ENCODE measurements at regions not wholly inside any gene's neighbourhood (a gene's known extent, or its start where the extent isn't known, plus 50 kb on each side); places are given as distances from the start of the nearest gene placed in this dataset.

GRCh38 chr7:156140447-156140846, 328.2 kb upstream of the SHH start:
- H3K27ac ChIP-seq (ENCODE audit: low read depth in 1 of 2, low read length in 2 of 2), result no peak overlapping the region
- H3K4me1 ChIP-seq (ENCODE audit: control insufficient read depth in 4 of 4, insufficient read depth in 4 of 4, low read length in 3 of 4), result no peaks in the 10 kb centered on the region
- DNase-seq (ENCODE audit: low spot score), result no peak
- 73% methylated on average over 7 of the region's 7 CpGs for WGBS
- TF ChIP-seq RXRA (IDR thresholded peaks at IDR 0.05), result no peak
- TF ChIP-seq NR2F2 (IDR thresholded peaks at IDR 0.05), result no peak
- TF ChIP-seq, protein P1, sequence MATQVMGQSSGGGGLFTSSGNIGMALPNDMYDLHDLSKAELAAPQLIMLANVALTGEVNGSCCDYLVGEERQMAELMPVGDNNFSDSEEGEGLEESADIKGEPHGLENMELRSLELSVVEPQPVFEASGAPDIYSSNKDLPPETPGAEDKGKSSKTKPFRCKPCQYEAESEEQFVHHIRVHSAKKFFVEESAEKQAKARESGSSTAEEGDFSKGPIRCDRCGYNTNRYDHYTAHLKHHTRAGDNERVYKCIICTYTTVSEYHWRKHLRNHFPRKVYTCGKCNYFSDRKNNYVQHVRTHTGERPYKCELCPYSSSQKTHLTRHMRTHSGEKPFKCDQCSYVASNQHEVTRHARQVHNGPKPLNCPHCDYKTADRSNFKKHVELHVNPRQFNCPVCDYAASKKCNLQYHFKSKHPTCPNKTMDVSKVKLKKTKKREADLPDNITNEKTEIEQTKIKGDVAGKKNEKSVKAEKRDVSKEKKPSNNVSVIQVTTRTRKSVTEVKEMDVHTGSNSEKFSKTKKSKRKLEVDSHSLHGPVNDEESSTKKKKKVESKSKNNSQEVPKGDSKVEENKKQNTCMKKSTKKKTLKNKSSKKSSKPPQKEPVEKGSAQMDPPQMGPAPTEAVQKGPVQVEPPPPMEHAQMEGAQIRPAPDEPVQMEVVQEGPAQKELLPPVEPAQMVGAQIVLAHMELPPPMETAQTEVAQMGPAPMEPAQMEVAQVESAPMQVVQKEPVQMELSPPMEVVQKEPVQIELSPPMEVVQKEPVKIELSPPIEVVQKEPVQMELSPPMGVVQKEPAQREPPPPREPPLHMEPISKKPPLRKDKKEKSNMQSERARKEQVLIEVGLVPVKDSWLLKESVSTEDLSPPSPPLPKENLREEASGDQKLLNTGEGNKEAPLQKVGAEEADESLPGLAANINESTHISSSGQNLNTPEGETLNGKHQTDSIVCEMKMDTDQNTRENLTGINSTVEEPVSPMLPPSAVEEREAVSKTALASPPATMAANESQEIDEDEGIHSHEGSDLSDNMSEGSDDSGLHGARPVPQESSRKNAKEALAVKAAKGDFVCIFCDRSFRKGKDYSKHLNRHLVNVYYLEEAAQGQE (IDR thresholded peaks at IDR 0.05), result no peak
- TF ChIP-seq TAF1 (conservative IDR thresholded peaks at IDR 0.05), result no peak
- no peak for TF ChIP-seq JUND (IDR thresholded peaks at IDR 0.05)
- TF ChIP-seq, protein P2, sequence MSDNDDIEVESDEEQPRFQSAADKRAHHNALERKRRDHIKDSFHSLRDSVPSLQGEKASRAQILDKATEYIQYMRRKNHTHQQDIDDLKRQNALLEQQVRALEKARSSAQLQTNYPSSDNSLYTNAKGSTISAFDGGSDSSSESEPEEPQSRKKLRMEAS (IDR thresholded peaks at IDR 0.05), result no peak
- TF ChIP-seq, protein P3, sequence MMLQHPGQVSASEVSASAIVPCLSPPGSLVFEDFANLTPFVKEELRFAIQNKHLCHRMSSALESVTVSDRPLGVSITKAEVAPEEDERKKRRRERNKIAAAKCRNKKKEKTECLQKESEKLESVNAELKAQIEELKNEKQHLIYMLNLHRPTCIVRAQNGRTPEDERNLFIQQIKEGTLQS (IDR thresholded peaks at IDR 0.05), result no peak
- no peak for TF ChIP-seq FOXA1 (IDR thresholded peaks at IDR 0.05)
- TF ChIP-seq YY1 (IDR thresholded peaks at IDR 0.05), result no peak
- TF ChIP-seq SP1 (IDR thresholded peaks at IDR 0.05), result no peak
- no peak for TF ChIP-seq ZBTB33 (IDR thresholded peaks at IDR 0.05)
- TF ChIP-seq FOXA2 (IDR thresholded peaks at IDR 0.05), result no peak
- no peaks in the 10 kb centered on the region for H3K27me3 ChIP-seq (ENCODE audit: control insufficient read depth in 4 of 4, insufficient read depth in 4 of 4, low read length in 3 of 4)
- H3K9me3 ChIP-seq (ENCODE audit: control insufficient read depth in 4 of 4, low read length in 3 of 4), result no peaks in the 10 kb centered on the region
- no peak overlapping the region for H3K9ac ChIP-seq (ENCODE audit: low read depth in 1 of 2, low read length in 2 of 2)
- H3K36me3 ChIP-seq (ENCODE audit: control insufficient read depth in 4 of 4, insufficient read depth in 3 of 4, low read depth in 1 of 4, low read length in 3 of 4), result no peaks in the 10 kb centered on the region
- no peak overlapping the region for H3K4me3 ChIP-seq (ENCODE audit: low read depth in 1 of 3, low read length in 3 of 3)

DNA sequence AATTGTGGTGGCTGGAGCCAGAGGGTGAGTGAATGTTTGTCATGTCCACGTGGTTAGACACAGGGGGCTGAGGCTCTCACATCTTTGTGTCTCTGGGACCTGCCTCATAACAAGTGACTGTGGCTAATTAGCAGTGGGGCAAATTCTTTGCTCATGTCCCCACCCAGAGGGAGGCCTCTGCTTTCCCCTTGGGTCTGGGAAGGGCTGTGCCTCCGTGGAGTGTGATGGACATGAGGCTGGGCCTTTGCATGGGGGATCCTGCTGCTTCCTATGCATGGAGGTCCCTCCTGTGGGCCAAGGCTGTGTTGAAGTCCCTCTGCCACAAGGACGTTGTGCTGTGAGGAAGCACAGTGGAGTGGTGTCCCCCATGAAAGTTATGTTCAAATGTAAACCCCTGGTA, 327.4 kb upstream of the SHH start:
- 58% methylated on average over 3 of the region's 3 CpGs for WGBS
- Histone ChIP-seq H3K9ac (ENCODE audit: low read depth in 1 of 2, low read length in 2 of 2) (no peak overlapping the region), H3K36me3 (ENCODE audit: control insufficient read depth in 4 of 4, insufficient read depth in 3 of 4, low read depth in 1 of 4, low read length in 3 of 4) (no peaks in the 10 kb centered on the region), H3K9me3 (ENCODE audit: control insufficient read depth in 4 of 4, low read length in 3 of 4) (no peaks in the 10 kb centered on the region), H3K27me3 (ENCODE audit: control insufficient read depth in 4 of 4, insufficient read depth in 4 of 4, low read length in 3 of 4) (no peaks in the 10 kb centered on the region), H3K4me3 (ENCODE audit: low read depth in 1 of 3, low read length in 3 of 3) (no peak overlapping the region), H3K4me1 (ENCODE audit: control insufficient read depth in 4 of 4, insufficient read depth in 4 of 4, low read length in 3 of 4) (no peaks in the 10 kb centered on the region), H3K27ac (ENCODE audit: low read depth in 1 of 2, low read length in 2 of 2) (no peak overlapping the region)
- DNase-seq (ENCODE audit: low spot score), result no peak
- TF ChIP-seq YY1 (IDR thresholded peaks at IDR 0.05) (no peak), ZBTB33 (IDR thresholded peaks at IDR 0.05) (no peak), TAF1 (conservative IDR thresholded peaks at IDR 0.05) (no peak), HNF4G (IDR thresholded peaks at IDR 0.05) (no peak), RAD21 (IDR thresholded peaks at IDR 0.05) (no peak), CTCF (IDR thresholded peaks at IDR 0.05; ENCODE audit: low read depth, low read length, missing input control) (no peak), FOXA1 (IDR thresholded peaks at IDR 0.05) (no peak), RXRA (IDR thresholded peaks at IDR 0.05) (no peak), SP1 (IDR thresholded peaks at IDR 0.05) (no peak), JUND (IDR thresholded peaks at IDR 0.05) (no peak), HNF4A (conservative IDR thresholded peaks at IDR 0.05) (no peak), EGR1 (IDR thresholded peaks at IDR 0.05; ENCODE audit: low read depth in 2 of 2) (no peak)
- TF ChIP-seq, protein P2 (IDR thresholded peaks at IDR 0.05), result no peak
- TF ChIP-seq, protein P3 (IDR thresholded peaks at IDR 0.05), result no peak
- TF ChIP-seq, protein P1 (IDR thresholded peaks at IDR 0.05), result no peak
